ENCODE measurements at regions not wholly inside any gene's neighbourhood (a gene's known extent, or its start where the extent isn't known, plus 50 kb on each side); places are given as distances from the start of the nearest gene placed in this dataset.

GRCh38 chr21:41665766-41666595, 100.9 kb downstream of the RIPK4 start:
- no peaks in the 10 kb centered on the region for H3K4me1 Mint-ChIP-seq (ENCODE audit: low read depth)
- H3K27ac Mint-ChIP-seq: no peak overlapping the region
- no peak overlapping the region for H3K4me3 Mint-ChIP-seq
- H3K36me3 Mint-ChIP-seq (ENCODE audit: low read depth): no peaks in the 10 kb centered on the region
- H3K27me3 Mint-ChIP-seq (ENCODE audit: low read depth): peaks cover 2% of the 10 kb centered on the region
- no peaks in the 10 kb centered on the region for H3K9me3 Mint-ChIP-seq

- Mint-ChIP-seq H3K27me3 (ENCODE audit: low read depth) (no peaks in the 10 kb centered on the region), H3K27ac (no peak overlapping the region), H3K36me3 (ENCODE audit: low read depth) (no peaks in the 10 kb centered on the region), H3K4me3 (no peak overlapping the region), H3K4me1 (ENCODE audit: low read depth) (no peaks in the 10 kb centered on the region), H3K9me3 (no peaks in the 10 kb centered on the region)
Observed at GRCh38 chr21:41664881-41665765, 101.7 kb downstream of the RIPK4 start.

DNA sequence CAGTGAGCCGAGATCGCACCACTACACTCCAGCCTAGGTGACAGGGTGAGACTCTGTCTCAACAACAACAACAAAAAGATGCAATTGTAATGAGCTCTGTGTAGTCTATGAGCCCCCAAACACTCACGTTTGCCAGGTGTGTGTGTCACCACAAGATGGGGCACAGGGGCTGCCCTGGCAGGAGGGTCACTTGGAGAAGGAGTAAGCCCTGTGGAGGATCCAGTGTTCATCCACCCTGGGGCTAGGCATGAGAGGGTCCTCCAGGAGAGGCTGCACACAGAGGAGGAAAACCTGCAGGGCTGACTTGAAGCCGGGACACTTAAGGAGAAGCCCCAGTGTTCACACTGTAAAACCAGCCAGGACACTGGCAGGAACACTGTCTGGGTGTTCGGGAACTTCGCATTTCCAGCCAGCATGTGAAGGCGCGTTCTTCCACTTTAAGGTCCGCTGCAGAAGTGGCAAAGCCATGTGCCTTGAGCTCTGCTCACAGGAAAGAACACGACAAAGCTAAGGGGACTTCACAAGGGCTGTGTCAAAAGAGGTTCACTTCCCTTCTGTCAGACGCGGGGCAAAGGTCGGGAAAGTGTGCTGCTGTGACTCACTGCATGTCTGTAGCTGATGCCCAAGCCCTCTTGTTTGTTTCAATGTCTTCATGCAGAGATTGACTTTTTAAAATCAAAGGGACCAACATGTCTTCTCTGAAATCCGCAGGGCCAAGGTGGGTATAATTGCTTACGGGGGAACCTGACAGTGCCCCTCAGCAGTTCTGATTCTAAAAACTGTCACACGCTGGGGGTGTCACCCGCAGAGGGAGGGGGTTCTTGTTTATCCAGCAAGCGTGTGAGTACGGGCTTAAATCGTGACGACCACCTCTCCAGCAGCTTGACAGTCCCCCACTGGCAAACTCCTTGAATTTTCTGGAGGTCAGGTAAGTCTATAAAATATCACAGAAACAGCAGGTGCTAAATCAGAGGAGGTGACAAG, 102.8 kb downstream of the RIPK4 start:
- no peaks in the 10 kb centered on the region for H3K4me1 Mint-ChIP-seq (ENCODE audit: low read depth)
- H3K27ac Mint-ChIP-seq: no peak overlapping the region
- no peaks in the 10 kb centered on the region for H3K36me3 Mint-ChIP-seq (ENCODE audit: low read depth)
- H3K4me3 Mint-ChIP-seq: no peak overlapping the region
- no peaks in the 10 kb centered on the region for H3K9me3 Mint-ChIP-seq
- no peaks in the 10 kb centered on the region for H3K27me3 Mint-ChIP-seq (ENCODE audit: low read depth)

GRCh38 chr21:41662761-41663160, 104.1 kb downstream of the RIPK4 start:
- no peak overlapping the region for H3K27ac Mint-ChIP-seq
- H3K9me3 Mint-ChIP-seq: no peaks in the 10 kb centered on the region
- H3K4me3 Mint-ChIP-seq: no peak overlapping the region
- H3K36me3 Mint-ChIP-seq (ENCODE audit: low read depth): no peaks in the 10 kb centered on the region
- H3K4me1 Mint-ChIP-seq (ENCODE audit: low read depth): no peaks in the 10 kb centered on the region
- no peaks in the 10 kb centered on the region for H3K27me3 Mint-ChIP-seq (ENCODE audit: low read depth)

DNA sequence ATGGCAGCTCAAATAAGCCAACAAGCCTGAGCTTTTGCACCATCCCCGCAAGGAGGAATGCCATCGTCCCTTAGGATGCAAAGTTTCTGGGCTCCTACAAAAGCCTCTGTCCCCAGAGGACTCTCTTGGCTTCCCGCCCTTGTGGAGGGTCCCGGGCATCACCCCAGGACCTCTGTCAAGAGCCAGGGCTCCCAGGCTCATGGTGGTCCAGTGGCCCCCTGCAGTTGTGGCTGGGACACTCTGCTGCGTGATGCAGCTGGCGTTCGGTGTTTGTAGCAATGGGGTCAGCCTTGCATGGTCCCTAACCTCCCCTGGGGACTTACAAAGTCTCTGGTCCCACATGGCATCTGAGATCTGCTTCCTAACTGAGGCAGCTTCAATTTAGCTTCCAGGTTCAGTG, 104.7 kb downstream of the RIPK4 start:
- no peak overlapping the region for H3K27ac Mint-ChIP-seq
- no peaks in the 10 kb centered on the region for H3K4me1 Mint-ChIP-seq (ENCODE audit: low read depth)
- H3K36me3 Mint-ChIP-seq (ENCODE audit: low read depth): no peaks in the 10 kb centered on the region
- no peak overlapping the region for H3K4me3 Mint-ChIP-seq
- no peaks in the 10 kb centered on the region for H3K9me3 Mint-ChIP-seq
- no peaks in the 10 kb centered on the region for H3K27me3 Mint-ChIP-seq (ENCODE audit: low read depth)

- Mint-ChIP-seq H3K4me3 (no peak overlapping the region), H3K36me3 (ENCODE audit: low read depth) (no peaks in the 10 kb centered on the region), H3K27me3 (ENCODE audit: low read depth) (no peaks in the 10 kb centered on the region), H3K4me1 (ENCODE audit: low read depth) (no peaks in the 10 kb centered on the region), H3K27ac (no peak overlapping the region), H3K9me3 (no peaks in the 10 kb centered on the region)
Observed at GRCh38 chr21:41660748-41661147, 106.1 kb downstream of the RIPK4 start.

GRCh38 chr21:41659791-41660560, 106.9 kb downstream of the RIPK4 start:
- no peaks in the 10 kb centered on the region for H3K9me3 Mint-ChIP-seq
- H3K27ac Mint-ChIP-seq: no peak overlapping the region
- H3K27me3 Mint-ChIP-seq (ENCODE audit: low read depth): no peaks in the 10 kb centered on the region
- no peaks in the 10 kb centered on the region for H3K36me3 Mint-ChIP-seq (ENCODE audit: low read depth)
- H3K4me3 Mint-ChIP-seq: no peak overlapping the region
- H3K4me1 Mint-ChIP-seq (ENCODE audit: low read depth): no peaks in the 10 kb centered on the region

DNA sequence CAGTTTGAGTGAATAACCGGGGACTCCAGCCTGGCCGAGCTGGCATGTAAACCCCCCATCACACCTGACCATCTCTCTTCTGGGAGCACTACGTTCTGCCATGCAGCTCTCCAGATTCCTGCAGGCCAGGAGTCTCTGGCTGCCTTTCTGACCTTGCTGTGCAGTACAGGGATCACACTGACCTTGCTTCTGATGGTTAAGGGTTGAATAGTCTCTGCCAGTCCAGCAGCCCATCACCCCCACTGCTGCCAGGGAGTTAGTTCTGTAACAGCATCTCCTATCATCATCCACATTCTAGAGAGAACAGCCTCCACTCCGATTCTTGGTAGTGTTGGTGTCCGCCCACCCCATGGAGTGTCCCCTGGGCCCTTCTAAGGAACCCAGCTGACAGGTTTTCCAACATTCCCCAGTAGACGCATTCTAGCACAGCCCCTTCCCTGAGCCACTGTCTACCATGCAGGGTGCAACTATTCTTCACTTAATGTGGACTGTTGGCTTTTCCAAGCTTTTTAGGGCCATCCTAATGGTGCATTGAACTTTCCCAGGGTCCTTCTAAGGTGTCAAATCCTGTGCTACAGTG, 109.8 kb downstream of the RIPK4 start:
- Mint-ChIP-seq H3K4me3 (no peak overlapping the region), H3K36me3 (ENCODE audit: low read depth) (no peaks in the 10 kb centered on the region), H3K27me3 (ENCODE audit: low read depth) (no peaks in the 10 kb centered on the region), H3K9me3 (no peaks in the 10 kb centered on the region), H3K27ac (no peak overlapping the region), H3K4me1 (ENCODE audit: low read depth) (no peaks in the 10 kb centered on the region)

DNA sequence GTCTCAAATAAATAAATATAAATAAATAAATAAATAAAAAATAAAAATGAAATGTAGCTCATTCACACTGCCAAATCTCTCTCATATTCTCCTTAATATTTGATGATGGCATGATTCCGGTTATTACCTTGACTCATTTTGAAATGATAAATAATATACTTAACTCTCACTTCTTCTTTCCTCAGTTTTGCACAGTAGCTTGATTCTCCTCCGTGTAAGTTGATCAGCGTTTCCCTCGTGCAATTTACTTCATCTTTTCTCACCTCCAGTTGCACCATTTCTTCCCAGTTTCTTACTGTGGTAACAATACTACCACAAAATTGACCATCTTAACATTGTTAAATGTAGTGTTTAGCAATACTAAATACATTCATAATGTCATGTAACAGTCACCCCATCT, 111.6 kb downstream of the RIPK4 start:
- no peak overlapping the region for H3K4me3 Mint-ChIP-seq
- H3K27ac Mint-ChIP-seq: no peak overlapping the region
- no peaks in the 10 kb centered on the region for H3K4me1 Mint-ChIP-seq (ENCODE audit: low read depth)
- no peaks in the 10 kb centered on the region for H3K9me3 Mint-ChIP-seq
- H3K36me3 Mint-ChIP-seq (ENCODE audit: low read depth): no peaks in the 10 kb centered on the region
- H3K27me3 Mint-ChIP-seq (ENCODE audit: low read depth): no peaks in the 10 kb centered on the region

- Mint-ChIP-seq H3K4me1 (ENCODE audit: low read depth) (no peaks in the 10 kb centered on the region), H3K27me3 (ENCODE audit: low read depth) (no peaks in the 10 kb centered on the region), H3K27ac (no peak overlapping the region), H3K36me3 (ENCODE audit: low read depth) (no peaks in the 10 kb centered on the region), H3K4me3 (no peak overlapping the region), H3K9me3 (no peaks in the 10 kb centered on the region)
Observed at GRCh38 chr21:41653954-41654491, 112.8 kb downstream of the RIPK4 start.

DNA sequence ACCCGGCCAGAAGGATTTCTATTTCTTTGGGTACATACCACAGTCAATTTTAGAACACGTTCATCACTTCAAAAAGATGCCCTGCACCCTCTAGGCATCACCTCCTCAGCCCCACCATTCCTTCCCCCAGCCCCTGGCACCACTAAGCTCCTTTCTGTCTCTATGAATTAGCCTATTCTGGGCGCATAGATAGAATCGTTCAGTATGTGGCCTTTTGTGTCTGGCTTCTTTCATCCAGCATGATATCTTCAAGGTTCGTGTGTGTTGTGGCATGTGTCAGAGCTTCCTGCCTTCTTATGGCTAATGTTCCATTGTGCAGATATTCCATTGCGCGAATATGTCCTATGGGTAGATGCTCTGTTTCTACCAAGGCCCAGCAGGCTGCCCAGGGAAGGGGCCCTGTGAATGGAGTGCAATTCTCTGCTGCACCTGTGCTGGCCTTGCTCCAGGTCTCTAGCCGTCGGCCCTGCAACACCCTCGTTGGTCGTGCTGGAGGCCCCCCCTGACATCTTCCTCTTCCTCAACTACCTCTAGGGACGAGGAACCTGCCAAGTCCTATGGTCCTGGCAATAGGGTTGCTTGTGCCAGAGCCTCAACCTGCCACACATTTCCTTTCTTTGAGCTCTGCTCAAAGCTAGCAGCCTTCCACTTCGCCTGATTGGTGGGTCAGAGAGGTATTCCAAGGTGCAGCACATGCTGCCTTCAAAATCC, 113.5 kb downstream of the RIPK4 start:
- Mint-ChIP-seq H3K27me3 (ENCODE audit: low read depth) (no peaks in the 10 kb centered on the region), H3K36me3 (ENCODE audit: low read depth) (no peaks in the 10 kb centered on the region), H3K4me1 (ENCODE audit: low read depth) (no peaks in the 10 kb centered on the region), H3K4me3 (no peak overlapping the region), H3K27ac (no peak overlapping the region), H3K9me3 (no peaks in the 10 kb centered on the region)

DNA sequence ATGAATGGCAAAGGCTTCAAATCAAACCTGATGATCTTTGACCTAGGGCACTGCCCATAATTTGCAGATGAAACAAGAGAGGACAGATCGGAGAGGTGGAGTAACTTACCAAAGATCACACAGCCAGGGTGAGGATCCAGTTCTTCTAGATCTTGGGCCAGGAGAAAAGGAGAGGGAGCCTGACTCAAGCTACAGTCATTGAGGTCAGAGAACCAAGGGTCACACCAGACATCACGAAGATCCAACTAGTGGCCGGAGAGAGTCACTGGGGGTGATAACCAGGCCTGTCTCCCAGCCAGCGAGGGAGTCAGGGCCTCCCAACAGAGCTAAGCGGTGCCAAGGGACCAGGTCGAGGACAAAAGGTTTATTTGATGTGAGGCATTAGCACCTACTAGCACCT, 115.0 kb downstream of the RIPK4 start:
- no peaks in the 10 kb centered on the region for H3K36me3 Mint-ChIP-seq (ENCODE audit: low read depth)
- no peak overlapping the region for H3K4me3 Mint-ChIP-seq
- no peaks in the 10 kb centered on the region for H3K27me3 Mint-ChIP-seq (ENCODE audit: low read depth)
- no peaks in the 10 kb centered on the region for H3K9me3 Mint-ChIP-seq
- H3K27ac Mint-ChIP-seq: no peak overlapping the region
- H3K4me1 Mint-ChIP-seq (ENCODE audit: low read depth): no peaks in the 10 kb centered on the region

DNA sequence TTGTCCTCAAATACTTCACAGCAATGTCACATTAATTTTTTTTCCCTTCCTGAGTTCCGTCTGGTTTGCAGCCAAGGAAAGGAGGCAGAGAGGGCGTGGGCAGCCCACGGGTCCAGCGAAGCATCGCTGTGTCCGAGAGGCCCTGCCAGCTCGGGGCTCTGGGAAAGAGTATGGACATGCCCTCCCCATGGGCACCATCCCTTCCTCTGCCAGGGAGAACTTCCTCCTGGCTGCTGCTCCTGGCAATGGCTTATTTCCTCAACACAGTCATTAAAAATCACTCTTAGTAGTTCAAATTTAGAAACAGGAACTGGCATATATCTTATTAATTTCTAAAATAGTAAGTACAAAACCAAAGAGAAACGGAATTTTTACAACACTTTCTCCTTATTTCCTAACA, 115.4 kb downstream of the RIPK4 start:
- Mint-ChIP-seq H3K27me3 (ENCODE audit: low read depth) (no peaks in the 10 kb centered on the region), H3K27ac (no peak overlapping the region), H3K4me1 (ENCODE audit: low read depth) (no peaks in the 10 kb centered on the region), H3K36me3 (ENCODE audit: low read depth) (no peaks in the 10 kb centered on the region), H3K9me3 (no peaks in the 10 kb centered on the region), H3K4me3 (no peak overlapping the region)

All from T-helper 1 cell treated with Interleukin-12 subunit alpha and Interleukin-12 subunit beta and Interleukin-4 antibody, amounts not matched to agents 30 μg/mL and 1 μg/mL, for 36 hours (primary cell).